Calu3 (cell line): ENCODE measurements at regions not wholly inside any gene's neighbourhood (a gene's known extent, or its start where the extent isn't known, plus 50 kb on each side); places are given as distances from the start of the nearest gene placed in this dataset.

Experiments
- BruUV-seq: library from RNA; stranded (reverse); fragments of 400-500 nt; replicated peaks from 2 replicates; lab custom pipeline; 2021; lab: Mats Ljungman, UMichigan
- CTCF ChIA-PET: fragments of 300-600 bp; sonication (Branson Sonifier 250); formaldehyde crosslinking; loops from one replicate; lab custom pipeline; 2022; ENCODE audit warnings: antibody characterized with exemption; lab: Charles Lee
- DNase-seq: peaks from one replicate; pipeline ENCODE4 v3.0.0; 2022
- H3K27ac Mint-ChIP-seq: one replicate; pipeline ENCODE4 v1.8.0; 2022; ENCODE audit warnings: mixed read lengths; ENCODE audit not compliant: unreplicated experiment
- H3K27me3 Mint-ChIP-seq: one replicate; pipeline ENCODE4 v1.8.0; 2022; ENCODE audit warnings: mixed read lengths; ENCODE audit not compliant: unreplicated experiment
- H3K36me3 Mint-ChIP-seq: one replicate; pipeline ENCODE4 v1.8.0; 2022; ENCODE audit warnings: mild to moderate bottlenecking, moderate library complexity, mixed read lengths; ENCODE audit not compliant: insufficient read depth, unreplicated experiment
- H3K4me1 Mint-ChIP-seq: one replicate; pipeline ENCODE4 v1.8.0; 2022; ENCODE audit warnings: mild to moderate bottlenecking, low read depth, mixed read lengths; ENCODE audit not compliant: unreplicated experiment
- H3K4me3 Mint-ChIP-seq: one replicate; pipeline ENCODE4 v1.8.0; 2022; ENCODE audit warnings: mild to moderate bottlenecking, low read depth, moderate library complexity, mixed read lengths; ENCODE audit not compliant: unreplicated experiment
- H3K9me3 Mint-ChIP-seq: one replicate; pipeline ENCODE4 v1.8.0; 2022; ENCODE audit warnings: low read depth, mixed read lengths; ENCODE audit not compliant: unreplicated experiment
- intact Hi-C: fragments of 100-400 bp; cut with micrococcal nuclease; formaldehyde crosslinking; loops from one replicate; pipeline ENCODE4 v1.10.0; 2022; ENCODE audit not compliant: unreplicated experiment
- TF ChIP-seq, protein P1 (sequence below): fragments of 200-600 bp; IDR thresholded peaks from one replicate; pipeline ENCODE4 v1.8.0; 2022; ENCODE audit warnings: antibody characterized with exemption; ENCODE audit not compliant: unreplicated experiment

DNA sequence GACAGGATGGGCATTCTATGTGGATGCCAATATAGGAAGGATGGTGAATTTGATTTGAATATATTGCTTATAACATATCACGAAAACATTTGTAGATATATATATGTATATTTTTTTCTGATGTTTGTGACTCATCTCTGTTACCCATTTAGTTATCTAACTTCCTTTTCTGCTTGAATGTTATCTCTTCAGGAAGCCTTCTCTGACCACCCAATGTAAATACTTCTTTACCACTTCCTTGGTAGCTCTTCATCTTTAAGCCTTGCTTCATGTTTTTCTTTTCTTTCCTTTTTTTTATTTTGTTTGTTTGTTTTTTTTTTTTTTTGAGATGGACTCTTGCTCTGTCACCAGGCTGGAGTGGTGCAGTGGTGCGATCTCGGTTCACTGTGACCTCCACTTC, 260.5 kb upstream of the EPHA7 start:
- TF ChIP-seq, protein P1, sequence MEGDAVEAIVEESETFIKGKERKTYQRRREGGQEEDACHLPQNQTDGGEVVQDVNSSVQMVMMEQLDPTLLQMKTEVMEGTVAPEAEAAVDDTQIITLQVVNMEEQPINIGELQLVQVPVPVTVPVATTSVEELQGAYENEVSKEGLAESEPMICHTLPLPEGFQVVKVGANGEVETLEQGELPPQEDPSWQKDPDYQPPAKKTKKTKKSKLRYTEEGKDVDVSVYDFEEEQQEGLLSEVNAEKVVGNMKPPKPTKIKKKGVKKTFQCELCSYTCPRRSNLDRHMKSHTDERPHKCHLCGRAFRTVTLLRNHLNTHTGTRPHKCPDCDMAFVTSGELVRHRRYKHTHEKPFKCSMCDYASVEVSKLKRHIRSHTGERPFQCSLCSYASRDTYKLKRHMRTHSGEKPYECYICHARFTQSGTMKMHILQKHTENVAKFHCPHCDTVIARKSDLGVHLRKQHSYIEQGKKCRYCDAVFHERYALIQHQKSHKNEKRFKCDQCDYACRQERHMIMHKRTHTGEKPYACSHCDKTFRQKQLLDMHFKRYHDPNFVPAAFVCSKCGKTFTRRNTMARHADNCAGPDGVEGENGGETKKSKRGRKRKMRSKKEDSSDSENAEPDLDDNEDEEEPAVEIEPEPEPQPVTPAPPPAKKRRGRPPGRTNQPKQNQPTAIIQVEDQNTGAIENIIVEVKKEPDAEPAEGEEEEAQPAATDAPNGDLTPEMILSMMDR, result no peak
- H3K36me3 Mint-ChIP-seq, result no peaks in the 10 kb centered on the region
- H3K27me3 Mint-ChIP-seq, result no peaks in the 10 kb centered on the region
- BruUV-seq, result no TSS peak
- no peak overlapping the region for H3K27ac Mint-ChIP-seq
- H3K9me3 Mint-ChIP-seq, result peaks cover 5% of the 10 kb centered on the region
- H3K4me3 Mint-ChIP-seq, result no peak overlapping the region
- intact Hi-C loops, result no loop called here
- DNase-seq, result no peak
- H3K4me1 Mint-ChIP-seq, result peaks cover 42% of the 10 kb centered on the region
- CTCF ChIA-PET, result no interaction called here

DNA sequence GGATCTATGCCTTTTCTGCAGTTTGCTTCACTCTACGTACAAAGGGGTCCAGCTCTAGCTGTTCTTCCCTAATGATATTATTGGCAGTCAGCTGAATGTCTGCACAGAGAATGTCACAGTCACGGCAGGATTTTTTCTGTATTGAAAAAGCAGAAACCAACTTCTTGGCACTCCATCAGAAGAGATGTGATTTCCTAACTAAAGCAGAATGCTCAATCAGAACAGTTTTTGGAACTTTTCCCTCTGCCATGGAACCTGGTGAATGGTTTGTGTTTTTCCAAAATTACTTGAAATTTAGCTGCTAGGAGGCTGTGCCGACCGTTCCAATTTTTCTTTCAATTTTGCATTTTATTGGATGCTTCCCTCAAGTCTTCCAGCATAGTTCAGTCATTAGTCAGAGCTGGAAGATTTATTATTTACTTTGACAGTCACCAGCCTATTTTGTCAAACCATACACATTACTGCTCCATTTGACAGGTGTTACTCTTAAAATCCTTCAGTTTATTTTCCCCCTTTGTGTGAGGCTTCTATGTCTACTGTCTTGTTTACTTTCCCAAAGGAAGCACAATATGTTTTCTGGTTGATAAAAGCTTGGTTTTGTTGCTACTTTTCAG, 259.6 kb upstream of the EPHA7 start:
- H3K36me3 Mint-ChIP-seq, result no peaks in the 10 kb centered on the region
- TF ChIP-seq, protein P1, result no peak
- no peaks in the 10 kb centered on the region for H3K27me3 Mint-ChIP-seq
- peaks cover 5% of the 10 kb centered on the region for H3K9me3 Mint-ChIP-seq
- no peak overlapping the region for H3K4me3 Mint-ChIP-seq
- DNase-seq, result no peak
- H3K27ac Mint-ChIP-seq, result peak overlapping the region; percentile 21
- intact Hi-C loops, result no loop called here
- no TSS peak for BruUV-seq
- H3K4me1 Mint-ChIP-seq, result peaks cover 37% of the 10 kb centered on the region
- CTCF ChIA-PET, result no interaction called here

DNA sequence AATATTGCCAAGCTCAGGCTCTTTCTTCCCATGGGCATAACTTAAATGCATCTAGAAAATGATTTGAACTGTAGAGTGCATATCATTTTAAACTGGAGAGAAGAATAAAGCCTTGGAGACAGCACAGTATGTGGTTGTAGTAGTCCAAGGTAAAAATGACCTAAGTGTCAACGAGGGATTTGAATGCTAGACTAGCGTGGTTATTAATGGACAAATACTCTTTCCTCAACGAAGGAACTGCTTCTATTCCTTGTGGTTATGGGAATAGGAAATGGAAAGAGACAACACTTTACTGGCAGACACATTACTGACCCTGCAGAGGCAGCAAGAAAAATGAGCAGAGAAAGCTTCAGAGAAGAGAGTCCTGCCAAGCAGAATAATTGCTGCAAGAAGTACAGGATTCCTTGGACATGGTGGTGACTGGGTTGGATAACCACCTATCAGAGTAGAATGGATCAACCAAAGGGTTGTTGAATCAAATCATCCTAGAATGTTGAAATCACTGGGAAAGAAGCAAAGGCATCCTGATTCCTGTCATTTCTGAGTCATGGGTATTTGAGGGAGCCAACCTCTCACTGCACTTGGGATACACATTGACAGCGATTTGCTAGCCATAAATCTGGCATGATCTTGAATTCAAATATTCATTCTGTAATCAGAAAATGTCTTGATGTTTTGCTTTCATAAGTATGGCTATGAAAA, 258.1 kb upstream of the EPHA7 start:
- no peaks in the 10 kb centered on the region for H3K27me3 Mint-ChIP-seq
- TF ChIP-seq, protein P1, result no peak
- H3K36me3 Mint-ChIP-seq, result no peaks in the 10 kb centered on the region
- DNase-seq, result no peak
- peaks cover 2% of the 10 kb centered on the region for H3K9me3 Mint-ChIP-seq
- no TSS peak for BruUV-seq
- H3K4me3 Mint-ChIP-seq, result no peak overlapping the region
- CTCF ChIA-PET, result no interaction called here
- peaks cover 27% of the 10 kb centered on the region for H3K4me1 Mint-ChIP-seq
- intact Hi-C loops, result no loop called here
- H3K27ac Mint-ChIP-seq, result peak overlapping the region; percentile 54

DNA sequence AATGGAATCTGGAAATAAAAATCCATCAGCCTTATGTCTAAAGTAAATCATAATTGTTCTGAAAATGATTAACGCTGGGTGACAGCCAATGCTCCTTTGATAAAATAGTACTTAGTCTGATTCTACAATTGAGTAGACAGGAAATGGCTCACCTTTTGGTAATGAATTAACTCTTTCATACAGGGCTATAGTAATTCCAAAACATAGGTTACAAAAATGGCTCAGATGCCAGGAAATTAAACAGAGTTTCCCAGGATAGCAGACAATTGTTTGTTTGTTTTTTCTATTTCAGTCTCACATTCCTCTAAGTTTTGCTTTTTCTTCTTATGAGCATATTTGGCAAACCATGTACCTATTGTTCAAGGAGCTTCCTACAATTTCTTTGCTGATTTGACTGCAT, 257.2 kb upstream of the EPHA7 start:
- TF ChIP-seq, protein P1, result no peak
- Mint-ChIP-seq H3K36me3 (no peaks in the 10 kb centered on the region), H3K27ac (no peak overlapping the region), H3K4me3 (no peak overlapping the region), H3K4me1 (peaks cover 27% of the 10 kb centered on the region), H3K27me3 (no peaks in the 10 kb centered on the region), H3K9me3 (no peaks in the 10 kb centered on the region)
- CTCF ChIA-PET, result no interaction called here
- no TSS peak for BruUV-seq
- intact Hi-C loops, result no loop called here
- no peak for DNase-seq
